HG03280 (cell line): ENCODE measurements at regions not wholly inside any gene's neighbourhood (a gene's known extent, or its start where the extent isn't known, plus 50 kb on each side); places are given as distances from the start of the nearest gene placed in this dataset.

Experiments
- ATAC-seq: cut with Tn5 transposase; IDR thresholded peaks from one replicate; pipeline ENCODE4 v1.9.1; 2021; ENCODE audit warnings: mild to moderate bottlenecking, moderate library complexity; ENCODE audit not compliant: unreplicated experiment

GRCh38 chr11:15378941-15379340 lies 264.2 kb downstream of the INSC start:
- ATAC-seq = no peak

- no peak for ATAC-seq
These were observed 264.8 kb downstream of the INSC start for GRCh38 chr11:15379483-15379882.

GRCh38 chr11:15390857-15391256 lies 276.1 kb downstream of the INSC start:
- no peak for ATAC-seq

- no peak for ATAC-seq
These were observed 282.1 kb downstream of the INSC start for GRCh38 chr11:15396778-15397177.

- no peak for ATAC-seq
These were observed 292.2 kb downstream of the INSC start for GRCh38 chr11:15406851-15407351.

- no peak for ATAC-seq
These were observed 297.3 kb downstream of the INSC start for GRCh38 chr11:15412054-15412453.

GRCh38 chr11:15418921-15419320 lies 304.2 kb downstream of the INSC start:
- no peak for ATAC-seq

- no peak for ATAC-seq
These were observed 305.0 kb downstream of the INSC start for GRCh38 chr11:15419696-15420095.

GRCh38 chr11:15430381-15430780 lies 315.7 kb downstream of the INSC start:
- no peak for ATAC-seq

GRCh38 chr11:15434529-15434928 lies 319.8 kb downstream of the INSC start:
- no peak for ATAC-seq

GRCh38 chr11:15446315-15446714 lies 331.6 kb downstream of the INSC start:
- ATAC-seq = no peak

- ATAC-seq = no peak
These were observed 332.2 kb downstream of the INSC start for GRCh38 chr11:15446929-15447328.

GRCh38 chr11:15451713-15452112 lies 337.0 kb downstream of the INSC start:
- ATAC-seq = no peak

GRCh38 chr11:15453211-15453765 lies 338.6 kb downstream of the INSC start:
- no peak for ATAC-seq

GRCh38 chr11:15468466-15468865 lies 353.7 kb downstream of the INSC start:
- ATAC-seq = no peak

GRCh38 chr11:15471048-15471894 lies 356.5 kb downstream of the INSC start:
- ATAC-seq = no peak

- ATAC-seq = no peak
These were observed 357.4 kb downstream of the INSC start for GRCh38 chr11:15471895-15472799.

GRCh38 chr11:15473954-15474837 lies 359.5 kb downstream of the INSC start:
- peak; percentile 64 for ATAC-seq

GRCh38 chr11:15476371-15476917 lies 361.7 kb downstream of the INSC start:
- no peak for ATAC-seq

GRCh38 chr11:15481871-15482270 lies 367.1 kb downstream of the INSC start:
- ATAC-seq = no peak
